ENCODE measurements at regions not wholly inside any gene's neighbourhood (a gene's known extent, or its start where the extent isn't known, plus 50 kb on each side); places are given as distances from the start of the nearest gene placed in this dataset.
"Not testable (repeated sequence)": the region's sequence is repeated elsewhere in the genome, so short reads cannot be mapped to it uniquely, and the experiment has no call there.

DNA sequence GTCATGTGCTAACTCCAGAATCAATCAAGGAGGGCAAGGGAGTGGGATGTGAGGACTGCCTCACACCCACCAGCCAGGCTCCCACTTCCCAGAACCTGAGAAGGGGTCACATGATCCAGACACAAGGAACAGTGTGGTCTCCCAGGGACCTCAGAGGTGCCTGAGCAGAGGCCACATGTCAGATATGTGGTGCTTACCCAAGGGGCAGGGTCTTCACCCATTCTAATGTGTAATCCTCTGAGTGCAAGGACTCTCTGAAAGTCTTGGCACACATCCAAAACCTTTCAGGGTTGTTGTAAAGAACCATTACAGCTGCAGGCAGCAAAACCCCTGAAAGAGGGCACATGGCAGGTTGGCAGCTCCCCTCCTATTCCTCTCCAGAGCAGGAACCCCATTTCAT is 656.6 kb downstream of the UQCRFS1 start:
- no peak for DNase-seq (ENCODE audit: low spot score)

DNA sequence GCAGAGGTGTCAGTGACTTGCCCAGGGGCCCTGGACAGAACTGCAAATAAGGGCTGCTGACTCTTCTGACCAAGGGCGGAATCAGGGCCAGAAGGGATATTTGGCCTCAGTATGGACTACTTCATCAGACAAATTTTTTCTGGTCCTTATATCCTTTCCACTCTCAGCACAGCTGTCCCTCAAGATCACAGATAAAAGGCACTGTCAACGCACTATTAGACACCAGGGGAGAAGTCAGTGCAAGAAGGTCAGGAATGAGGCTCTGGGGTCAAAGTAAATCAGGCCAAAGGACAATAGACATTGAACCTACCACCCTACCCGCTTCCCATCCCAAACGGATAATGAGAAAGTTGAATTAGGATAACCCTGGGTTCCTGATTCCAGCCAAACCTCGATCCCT is 657.6 kb downstream of the UQCRFS1 start:
- no peak for DNase-seq (ENCODE audit: low spot score)

GRCh38 chr19:28554321-28555091 is 658.4 kb downstream of the UQCRFS1 start:
- no peak for DNase-seq (ENCODE audit: low spot score)

- no peak for DNase-seq (ENCODE audit: low spot score)
These were observed 659.2 kb downstream of the UQCRFS1 start for GRCh38 chr19:28553764-28554163.

GRCh38 chr19:28553005-28553404 is 659.9 kb downstream of the UQCRFS1 start:
- DNase-seq (ENCODE audit: low spot score), result no peak

- DNase-seq (ENCODE audit: low spot score), result no peak
These were observed 663.2 kb downstream of the UQCRFS1 start for GRCh38 chr19:28549680-28550277.

- DNase-seq (ENCODE audit: low spot score), result no peak
These were observed 666.7 kb downstream of the UQCRFS1 start for GRCh38 chr19:28546148-28546685.

- DNase-seq (ENCODE audit: low spot score), result not testable (repeated sequence)
These were observed 667.6 kb downstream of the UQCRFS1 start for GRCh38 chr19:28545397-28545796.

- no peak for DNase-seq (ENCODE audit: low spot score)
These were observed 668.3 kb downstream of the UQCRFS1 start for GRCh38 chr19:28544451-28545261.

- DNase-seq (ENCODE audit: low spot score), result no peak
These were observed 669.6 kb downstream of the UQCRFS1 start for GRCh38 chr19:28543244-28543776.

GRCh38 chr19:28542394-28543243 is 670.3 kb downstream of the UQCRFS1 start:
- no peak for DNase-seq (ENCODE audit: low spot score)

DNA sequence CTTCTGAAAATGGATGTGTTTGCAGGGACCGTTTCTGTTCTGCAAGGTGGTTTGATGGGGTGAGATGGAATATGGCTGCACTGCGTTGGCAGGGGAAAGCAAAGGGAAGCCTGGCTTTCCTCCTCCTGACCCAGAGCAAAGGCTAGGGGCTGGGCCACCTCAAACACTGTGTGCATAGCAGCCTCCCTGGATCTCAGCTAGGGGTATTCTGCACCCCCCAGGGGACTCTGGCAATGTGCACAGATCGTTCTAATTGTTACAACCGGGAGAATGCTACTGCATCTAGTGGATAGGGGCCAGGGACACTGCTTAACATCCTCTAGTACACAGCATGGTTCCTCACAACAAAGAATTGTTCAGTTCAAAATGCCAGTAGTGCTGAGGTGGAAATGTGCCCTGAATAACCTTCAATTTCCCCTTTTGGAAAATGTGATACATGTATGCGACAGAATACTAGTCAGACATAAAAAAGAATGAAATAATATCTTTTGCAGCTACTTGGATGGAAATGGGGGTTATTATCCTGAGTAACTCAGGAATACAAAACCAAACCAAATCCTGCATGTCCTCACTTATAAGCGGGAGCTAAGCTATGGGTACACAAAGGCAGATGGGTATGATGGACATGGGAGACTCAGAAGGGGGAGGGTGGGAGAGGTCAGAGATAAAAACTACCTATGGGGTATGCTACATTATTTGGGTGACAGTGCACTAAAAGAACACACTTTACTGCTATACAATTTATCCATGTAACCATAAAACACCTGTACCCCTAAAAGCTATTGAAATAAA is 671.2 kb downstream of the UQCRFS1 start:
- DNase-seq (ENCODE audit: low spot score), result no peak

DNA sequence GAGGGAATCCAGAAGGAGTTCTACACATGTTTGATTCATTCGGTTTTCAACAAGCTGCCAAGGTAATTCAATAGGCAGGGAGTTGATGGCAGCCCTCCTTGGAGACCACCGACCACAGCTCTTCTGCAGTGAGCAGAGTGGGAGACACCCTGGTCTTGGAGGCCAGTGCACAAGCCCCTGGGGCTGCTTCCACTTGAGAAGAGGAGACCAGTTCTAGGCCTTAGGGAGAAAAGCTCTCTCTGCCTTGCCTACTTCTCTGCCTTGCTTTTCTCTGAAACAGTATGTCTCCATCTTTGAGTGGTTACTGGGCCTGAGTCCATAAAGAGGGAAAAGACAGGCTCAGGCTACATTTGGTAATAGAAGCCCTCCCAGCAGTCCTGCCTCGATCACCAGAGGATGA is 671.9 kb downstream of the UQCRFS1 start:
- DNase-seq (ENCODE audit: low spot score), result no peak

GRCh38 chr19:28540385-28540784 is 672.6 kb downstream of the UQCRFS1 start:
- DNase-seq (ENCODE audit: low spot score), result not testable (repeated sequence)

DNA sequence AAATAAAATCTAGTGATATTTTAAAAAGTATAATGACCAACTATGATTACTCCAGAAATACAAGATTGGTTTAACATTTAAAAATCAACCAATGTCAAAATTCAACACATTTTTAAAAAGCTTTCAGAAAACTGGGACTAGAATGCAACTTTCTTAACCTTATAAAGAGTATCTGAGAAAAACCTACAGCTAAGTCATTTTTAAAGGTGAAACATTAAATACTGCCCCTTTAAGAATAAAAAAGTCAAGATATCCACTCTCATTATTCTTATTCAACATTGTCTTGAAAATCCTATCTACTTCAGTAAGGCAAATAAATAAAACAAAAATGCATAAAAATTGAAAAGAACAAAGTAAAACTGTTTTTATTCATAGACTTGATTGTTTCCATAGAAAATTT is 673.2 kb downstream of the UQCRFS1 start:
- DNase-seq (ENCODE audit: low spot score), result no peak

GRCh38 chr19:28538579-28538978 is 674.4 kb downstream of the UQCRFS1 start:
- DNase-seq (ENCODE audit: low spot score), result not testable (repeated sequence)

DNA sequence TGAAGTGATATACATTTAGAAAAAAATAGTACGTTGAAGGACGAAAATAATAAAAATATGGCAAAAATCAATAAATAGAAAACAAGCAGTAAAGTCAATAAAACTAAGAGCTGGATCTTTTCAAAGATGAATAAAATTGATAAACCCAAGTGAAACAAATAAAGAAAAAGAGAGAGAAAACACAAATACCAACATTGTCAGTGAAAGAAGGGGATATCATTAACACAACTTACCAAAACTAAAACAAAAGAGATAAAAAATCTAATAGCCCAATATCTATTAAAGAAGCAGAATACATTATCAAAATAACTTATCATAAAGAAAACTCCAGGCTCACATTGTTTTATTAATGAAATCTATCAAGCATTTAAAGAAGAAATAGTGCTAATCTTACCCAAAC is 675.1 kb downstream of the UQCRFS1 start:
- no peak for DNase-seq (ENCODE audit: low spot score)

GRCh38 chr19:28537079-28537478 is 675.9 kb downstream of the UQCRFS1 start:
- DNase-seq (ENCODE audit: low spot score), result no peak

GRCh38 chr19:28535352-28535775 is 677.6 kb downstream of the UQCRFS1 start:
- DNase-seq (ENCODE audit: low spot score), result no peak

DNA sequence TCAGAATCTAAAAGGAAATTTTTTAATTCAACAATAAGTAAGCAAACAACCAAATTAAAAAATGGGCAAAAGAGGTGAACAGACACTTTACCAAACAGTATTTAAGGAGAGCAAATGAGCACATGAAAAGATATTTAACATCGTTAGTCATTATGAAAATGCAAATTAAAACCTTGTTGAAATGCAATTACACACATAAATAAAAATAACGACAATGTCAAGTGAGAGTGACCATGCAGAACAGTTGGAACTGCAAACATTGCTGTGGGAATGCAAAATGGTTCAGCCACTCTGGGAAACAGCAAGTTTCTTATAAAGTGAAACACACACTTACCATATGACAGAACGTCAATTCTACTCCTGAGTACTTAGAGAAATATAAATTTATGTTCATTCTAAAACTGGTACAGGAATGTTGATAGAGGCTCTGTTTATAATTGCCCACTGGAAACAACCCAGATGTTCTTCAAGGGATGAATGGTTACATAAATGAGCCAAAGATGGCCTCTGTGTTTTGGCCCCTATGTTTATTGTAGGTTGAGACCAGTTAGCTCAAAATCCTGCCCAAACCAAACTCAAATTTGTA is 678.1 kb downstream of the UQCRFS1 start:
- DNase-seq (ENCODE audit: low spot score), result no peak

All from kidney tubule cell (primary cell).